ENCODE measurements at regions not wholly inside any gene's neighbourhood (a gene's known extent, or its start where the extent isn't known, plus 50 kb on each side); places are given as distances from the start of the nearest gene placed in this dataset.

GRCh38 chr1:23639460-23640095, 52.0 kb upstream of the RPL11 start:
- Histone ChIP-seq H3K27ac (ENCODE audit: low read depth, low read length) (no peak overlapping the region), H3K36me3 (ENCODE audit: insufficient read depth, low read length) (no peaks in the 10 kb centered on the region), H3K4me1 (ENCODE audit: control insufficient read depth, insufficient read depth, low read length, unreplicated experiment) (peaks cover 9% of the 10 kb centered on the region)

GRCh38 chr1:23638786-23639241, 52.8 kb upstream of the RPL11 start:
- H3K4me1 ChIP-seq (ENCODE audit: control insufficient read depth, insufficient read depth, low read length, unreplicated experiment) = peaks cover 15% of the 10 kb centered on the region
- H3K36me3 ChIP-seq (ENCODE audit: insufficient read depth, low read length) = no peaks in the 10 kb centered on the region
- no peak overlapping the region for H3K4me3 ChIP-seq (ENCODE audit: low read depth, low read length)
- H3K79me2 ChIP-seq (ENCODE audit: control insufficient read depth, insufficient read depth, low read length, unreplicated experiment) = no peaks in the 10 kb centered on the region
- no peaks in the 10 kb centered on the region for H3K27me3 ChIP-seq (ENCODE audit: insufficient read depth, low read length)
- no peak overlapping the region for H3K27ac ChIP-seq (ENCODE audit: low read depth, low read length)
- no peak overlapping the region for H2AFZ ChIP-seq (ENCODE audit: low read length, unreplicated experiment)

More at GRCh38 chr1:23639460-23640095, 52.0 kb upstream of the RPL11 start:
- no peak overlapping the region for H2AFZ ChIP-seq (ENCODE audit: low read length, unreplicated experiment)
- H3K27me3 ChIP-seq (ENCODE audit: insufficient read depth, low read length) = no peaks in the 10 kb centered on the region
- no peaks in the 10 kb centered on the region for H3K79me2 ChIP-seq (ENCODE audit: control insufficient read depth, insufficient read depth, low read length, unreplicated experiment)
- no peak overlapping the region for H3K4me3 ChIP-seq (ENCODE audit: low read depth, low read length)

GRCh38 chr1:23638188-23638619, 53.4 kb upstream of the RPL11 start:
- Histone ChIP-seq H2AFZ (ENCODE audit: low read length, unreplicated experiment) (no peak overlapping the region), H3K4me1 (ENCODE audit: control insufficient read depth, insufficient read depth, low read length, unreplicated experiment) (peaks cover 15% of the 10 kb centered on the region), H3K27me3 (ENCODE audit: insufficient read depth, low read length) (no peaks in the 10 kb centered on the region), H3K79me2 (ENCODE audit: control insufficient read depth, insufficient read depth, low read length, unreplicated experiment) (no peaks in the 10 kb centered on the region), H3K27ac (ENCODE audit: low read depth, low read length) (no peak overlapping the region), H3K36me3 (ENCODE audit: insufficient read depth, low read length) (no peaks in the 10 kb centered on the region), H3K4me3 (ENCODE audit: low read depth, low read length) (no peak overlapping the region)

GRCh38 chr1:23636009-23636408, 55.6 kb upstream of the RPL11 start:
- H3K4me3 ChIP-seq (ENCODE audit: low read depth, low read length) = no peak overlapping the region
- H3K79me2 ChIP-seq (ENCODE audit: control insufficient read depth, insufficient read depth, low read length, unreplicated experiment) = no peaks in the 10 kb centered on the region
- H3K36me3 ChIP-seq (ENCODE audit: insufficient read depth, low read length) = no peaks in the 10 kb centered on the region
- no peak overlapping the region for H2AFZ ChIP-seq (ENCODE audit: low read length, unreplicated experiment)
- H3K27me3 ChIP-seq (ENCODE audit: insufficient read depth, low read length) = no peaks in the 10 kb centered on the region
- H3K4me1 ChIP-seq (ENCODE audit: control insufficient read depth, insufficient read depth, low read length, unreplicated experiment) = peaks cover 15% of the 10 kb centered on the region
- peak overlapping the region; percentile 97 for H3K27ac ChIP-seq (ENCODE audit: low read depth, low read length)

GRCh38 chr1:23634840-23635651, 56.6 kb upstream of the RPL11 start:
- Histone ChIP-seq H3K27me3 (ENCODE audit: insufficient read depth, low read length) (no peaks in the 10 kb centered on the region), H3K4me3 (ENCODE audit: low read depth, low read length) (peak overlapping the region; percentile 86), H3K27ac (ENCODE audit: low read depth, low read length) (peak overlapping the region; percentile 97), H3K4me1 (ENCODE audit: control insufficient read depth, insufficient read depth, low read length, unreplicated experiment) (peaks cover 15% of the 10 kb centered on the region), H3K36me3 (ENCODE audit: insufficient read depth, low read length) (no peaks in the 10 kb centered on the region), H2AFZ (ENCODE audit: low read length, unreplicated experiment) (peak overlapping the region; percentile 97), H3K79me2 (ENCODE audit: control insufficient read depth, insufficient read depth, low read length, unreplicated experiment) (no peaks in the 10 kb centered on the region)

GRCh38 chr1:23634518-23634839, 57.1 kb upstream of the RPL11 start:
- Histone ChIP-seq H3K79me2 (ENCODE audit: control insufficient read depth, insufficient read depth, low read length, unreplicated experiment) (no peaks in the 10 kb centered on the region), H2AFZ (ENCODE audit: low read length, unreplicated experiment) (peak overlapping the region; percentile 83), H3K4me3 (ENCODE audit: low read depth, low read length) (peak overlapping the region; percentile 86), H3K27ac (ENCODE audit: low read depth, low read length) (peak overlapping the region; percentile 97), H3K36me3 (ENCODE audit: insufficient read depth, low read length) (no peaks in the 10 kb centered on the region), H3K27me3 (ENCODE audit: insufficient read depth, low read length) (no peaks in the 10 kb centered on the region), H3K4me1 (ENCODE audit: control insufficient read depth, insufficient read depth, low read length, unreplicated experiment) (peaks cover 15% of the 10 kb centered on the region)

GRCh38 chr1:23632479-23633160, 59.0 kb upstream of the RPL11 start:
- H3K27me3 ChIP-seq (ENCODE audit: insufficient read depth, low read length) = no peaks in the 10 kb centered on the region
- H3K79me2 ChIP-seq (ENCODE audit: control insufficient read depth, insufficient read depth, low read length, unreplicated experiment) = no peaks in the 10 kb centered on the region
- no peak overlapping the region for H3K4me3 ChIP-seq (ENCODE audit: low read depth, low read length)
- peaks cover 15% of the 10 kb centered on the region for H3K4me1 ChIP-seq (ENCODE audit: control insufficient read depth, insufficient read depth, low read length, unreplicated experiment)
- H2AFZ ChIP-seq (ENCODE audit: low read length, unreplicated experiment) = no peak overlapping the region
- H3K36me3 ChIP-seq (ENCODE audit: insufficient read depth, low read length) = no peaks in the 10 kb centered on the region
- H3K27ac ChIP-seq (ENCODE audit: low read depth, low read length) = no peak overlapping the region

GRCh38 chr1:23629708-23630290, 61.8 kb upstream of the RPL11 start:
- Histone ChIP-seq H3K4me1 (ENCODE audit: control insufficient read depth, insufficient read depth, low read length, unreplicated experiment) (peaks cover 9% of the 10 kb centered on the region), H3K36me3 (ENCODE audit: insufficient read depth, low read length) (no peaks in the 10 kb centered on the region), H3K27ac (ENCODE audit: low read depth, low read length) (no peak overlapping the region), H3K4me3 (ENCODE audit: low read depth, low read length) (no peak overlapping the region), H2AFZ (ENCODE audit: low read length, unreplicated experiment) (no peak overlapping the region), H3K79me2 (ENCODE audit: control insufficient read depth, insufficient read depth, low read length, unreplicated experiment) (no peaks in the 10 kb centered on the region), H3K27me3 (ENCODE audit: insufficient read depth, low read length) (no peaks in the 10 kb centered on the region)

- Histone ChIP-seq H3K79me2 (ENCODE audit: control insufficient read depth, insufficient read depth, low read length, unreplicated experiment) (no peaks in the 10 kb centered on the region), H3K27ac (ENCODE audit: low read depth, low read length) (no peak overlapping the region), H3K4me1 (ENCODE audit: control insufficient read depth, insufficient read depth, low read length, unreplicated experiment) (peaks cover under 1% of the 10 kb centered on the region), H2AFZ (ENCODE audit: low read length, unreplicated experiment) (no peak overlapping the region), H3K4me3 (ENCODE audit: low read depth, low read length) (no peak overlapping the region), H3K36me3 (ENCODE audit: insufficient read depth, low read length) (no peaks in the 10 kb centered on the region), H3K27me3 (ENCODE audit: insufficient read depth, low read length) (no peaks in the 10 kb centered on the region)
These were observed 62.6 kb upstream of the RPL11 start for GRCh38 chr1:23628951-23629387.

- no peaks in the 10 kb centered on the region for H3K79me2 ChIP-seq (ENCODE audit: control insufficient read depth, insufficient read depth, low read length, unreplicated experiment)
- no peak overlapping the region for H3K27ac ChIP-seq (ENCODE audit: low read depth, low read length)
- no peaks in the 10 kb centered on the region for H3K4me1 ChIP-seq (ENCODE audit: control insufficient read depth, insufficient read depth, low read length, unreplicated experiment)
- no peak overlapping the region for H2AFZ ChIP-seq (ENCODE audit: low read length, unreplicated experiment)
- H3K4me3 ChIP-seq (ENCODE audit: low read depth, low read length) = no peak overlapping the region
- H3K27me3 ChIP-seq (ENCODE audit: insufficient read depth, low read length) = no peaks in the 10 kb centered on the region
- no peaks in the 10 kb centered on the region for H3K36me3 ChIP-seq (ENCODE audit: insufficient read depth, low read length)
These were observed 64.4 kb upstream of the RPL11 start for GRCh38 chr1:23627069-23627735.

Data from ACC112 (cell line).